Ovary (tissue), 7 donors: ENCODE measurements at regions not wholly inside any gene's neighbourhood (a gene's known extent, or its start where the extent isn't known, plus 50 kb on each side); places are given as distances from the start of the nearest gene placed in this dataset.

Experiments
- DNase-seq, 5 donors: peaks; one replicate each; pipeline ENCODE4 v3.0.0-alpha.2; 2019 to 2020
- H3K27ac ChIP-seq, 2 donors: fragments of 200-600 bp; one replicate each; pipeline versions ENCODE4 v1.5.1 to v1.8.0; 2019 to 2022
- H3K27me3 ChIP-seq: fragments of 200-600 bp; one replicate; pipeline ENCODE4 v1.8.0; 2022
- H3K36me3 ChIP-seq: fragments of 200-600 bp; sonication (generic); one replicate; pipeline ENCODE4 v1.5.1; 2019
- H3K4me1 ChIP-seq: one replicate; pipeline ENCODE4 v1.8.1; 2013; ENCODE audit warnings: mild to moderate bottlenecking, moderate library complexity; ENCODE audit not compliant: insufficient read depth
- H3K4me3 ChIP-seq: fragments of 200-600 bp; sonication (generic); one replicate; pipeline ENCODE4 v1.5.1; 2017
- H3K9me3 ChIP-seq, 2 donors: fragments of 200-600 bp in 1 of 2; sonication (generic) in 1 of 2; one replicate each; pipeline versions ENCODE4 v1.5.1 to v1.8.1; 2013 to 2019; ENCODE audit warnings: mild to moderate bottlenecking in 1 of 2, moderate library complexity in 1 of 2
- EP300 ChIP-seq: sonication (generic); formaldehyde crosslinking; IDR thresholded peaks from one replicate; pipeline ENCODE4 v1.6.1; 2017; ENCODE audit warnings: antibody characterized with exemption
- POLR2A ChIP-seq: fragments of 450-650 bp; IDR thresholded peaks from one replicate; pipeline ENCODE4 v1.6.1; 2017; ENCODE audit warnings: antibody characterized with exemption, mild to moderate bottlenecking, moderate library complexity
- WGBS, 3 donors: extraction: QIAGEN DNeasy Blood & Tissue Kit in 1 of 3; methylation state at CpG; one replicate each; pipeline versions ENCODE4 v1.1.5 to v1.1.7; 2013 to 2017; 5-methylcytosine and 5-hydroxymethylcytosine counted together
- intact Hi-C, 4 donors: fragments of 100-400 bp; cut with DNase I; formaldehyde crosslinking; loops; one replicate each; pipeline versions ENCODE4 v1.11.0 to v1.15.1; 2022 to 2023
- TF ChIP-seq, protein P1 (sequence below), 3 donors: fragments of 450-650 bp in 2 of 3; fragments of 200-600 bp in 1 of 3; IDR thresholded peaks; one replicate each; pipeline versions ENCODE4 v1.5.1 to v1.8.0; 2016 to 2022; ENCODE audit warnings: antibody characterized with exemption in 3 of 3, mild to moderate bottlenecking in 1 of 3
- donor health status: DM: no; HTN: no; CAD: no; lungs with moderate emphysema.
- donor health status: DM: no; HTN: no; CAD: no.
- donor health status: Bipolar disorder and iron deficiency.
- donor health status: DM: no; HTN: no; CAD: no.
- donor health status: DM: yes; HTN: yes; CAD: no.

DNA sequence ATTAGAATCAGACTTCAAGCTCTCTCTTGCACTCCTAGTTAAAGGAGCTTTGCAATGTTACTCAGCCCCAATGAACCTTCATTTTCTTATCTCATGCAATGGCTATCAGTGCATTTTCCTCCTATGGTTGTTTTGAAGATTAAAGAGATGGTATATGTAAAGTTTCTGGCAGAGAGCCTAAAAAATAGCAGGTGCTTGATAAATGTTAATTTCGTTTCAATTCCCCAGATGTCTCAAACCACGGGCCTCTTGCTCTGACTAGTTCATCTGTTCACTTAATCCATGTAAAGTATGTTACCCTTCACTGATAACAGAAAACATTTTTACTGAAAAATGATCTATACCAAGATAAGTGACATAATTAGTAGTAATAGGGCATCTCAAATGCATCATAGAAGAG lies 735.4 kb upstream of the USP15 start:
- Histone ChIP-seq H3K4me3 (no peak overlapping the region), H3K36me3 (no peaks in the 10 kb centered on the region), H3K27ac (no peak overlapping the region), H3K9me3 (no peaks in the 10 kb centered on the region), H3K27me3 (no peaks in the 10 kb centered on the region), H3K4me1 (no peaks in the 10 kb centered on the region)
- DNase-seq = no peak
- intact Hi-C loops = no loop called here
- WGBS, 3 donors = 55 to 75% (median 65%) methylated on average over 2 of the region's 2 CpGs
- TF ChIP-seq, protein P1, sequence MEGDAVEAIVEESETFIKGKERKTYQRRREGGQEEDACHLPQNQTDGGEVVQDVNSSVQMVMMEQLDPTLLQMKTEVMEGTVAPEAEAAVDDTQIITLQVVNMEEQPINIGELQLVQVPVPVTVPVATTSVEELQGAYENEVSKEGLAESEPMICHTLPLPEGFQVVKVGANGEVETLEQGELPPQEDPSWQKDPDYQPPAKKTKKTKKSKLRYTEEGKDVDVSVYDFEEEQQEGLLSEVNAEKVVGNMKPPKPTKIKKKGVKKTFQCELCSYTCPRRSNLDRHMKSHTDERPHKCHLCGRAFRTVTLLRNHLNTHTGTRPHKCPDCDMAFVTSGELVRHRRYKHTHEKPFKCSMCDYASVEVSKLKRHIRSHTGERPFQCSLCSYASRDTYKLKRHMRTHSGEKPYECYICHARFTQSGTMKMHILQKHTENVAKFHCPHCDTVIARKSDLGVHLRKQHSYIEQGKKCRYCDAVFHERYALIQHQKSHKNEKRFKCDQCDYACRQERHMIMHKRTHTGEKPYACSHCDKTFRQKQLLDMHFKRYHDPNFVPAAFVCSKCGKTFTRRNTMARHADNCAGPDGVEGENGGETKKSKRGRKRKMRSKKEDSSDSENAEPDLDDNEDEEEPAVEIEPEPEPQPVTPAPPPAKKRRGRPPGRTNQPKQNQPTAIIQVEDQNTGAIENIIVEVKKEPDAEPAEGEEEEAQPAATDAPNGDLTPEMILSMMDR (IDR thresholded peaks at IDR 0.05) = no peak
- TF ChIP-seq POLR2A = no peak
- TF ChIP-seq EP300 = no peak

- intact Hi-C loops = no loop called here
- no peak overlapping the region for H3K4me3 ChIP-seq
- TF ChIP-seq, protein P1 (IDR thresholded peaks at IDR 0.05) = no peak
- TF ChIP-seq EP300 = no peak
- TF ChIP-seq POLR2A = no peak
- H3K27me3 ChIP-seq = no peaks in the 10 kb centered on the region
- no peaks in the 10 kb centered on the region for H3K4me1 ChIP-seq
- no peak for DNase-seq
- H3K36me3 ChIP-seq = no peaks in the 10 kb centered on the region
- WGBS, 3 donors = 93 to 95% (median 93%) methylated on average over 3 of the region's 3 CpGs
- H3K9me3 ChIP-seq = no peaks in the 10 kb centered on the region
- no peak overlapping the region for H3K27ac ChIP-seq
Measured at GRCh38 chr12:61525331-61525730, 734.9 kb upstream of the USP15 start.

DNA sequence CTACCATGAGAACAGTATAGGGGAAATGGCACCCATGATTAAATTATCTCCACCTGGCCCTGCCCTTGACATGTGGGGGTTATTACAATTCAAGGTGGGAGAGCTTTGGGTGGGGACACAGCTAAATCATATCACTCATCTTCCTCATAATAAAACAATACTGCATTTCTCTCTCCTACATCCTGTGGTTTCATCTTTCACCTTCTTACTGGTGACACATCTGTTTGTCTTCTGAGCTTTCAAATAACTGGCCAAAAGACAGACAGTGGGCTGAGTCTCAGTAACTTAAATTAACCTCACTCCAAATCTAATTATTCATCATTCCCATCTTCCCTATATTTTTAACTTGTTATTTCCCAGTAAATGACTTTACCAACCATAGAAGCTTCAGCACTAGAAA lies 729.7 kb upstream of the USP15 start:
- Histone ChIP-seq H3K36me3 (no peaks in the 10 kb centered on the region), H3K4me3 (no peak overlapping the region), H3K4me1 (no peaks in the 10 kb centered on the region), H3K27me3 (no peaks in the 10 kb centered on the region), H3K27ac (no peak overlapping the region), H3K9me3 (no peaks in the 10 kb centered on the region)
- TF ChIP-seq, protein P1 (IDR thresholded peaks at IDR 0.05) = no peak
- TF ChIP-seq POLR2A = no peak
- no peak for TF ChIP-seq EP300
- intact Hi-C loops = no loop called here
- DNase-seq = no peak

GRCh38 chr12:61531195-61531594 lies 729.0 kb upstream of the USP15 start:
- no peaks in the 10 kb centered on the region for H3K27me3 ChIP-seq
- TF ChIP-seq, protein P1 (IDR thresholded peaks at IDR 0.05) = no peak
- no peak for TF ChIP-seq POLR2A
- no peak for TF ChIP-seq EP300
- H3K4me1 ChIP-seq = no peaks in the 10 kb centered on the region
- DNase-seq = no peak
- no peaks in the 10 kb centered on the region for H3K9me3 ChIP-seq
- no peaks in the 10 kb centered on the region for H3K36me3 ChIP-seq
- intact Hi-C loops = no loop called here
- no peak overlapping the region for H3K27ac ChIP-seq
- H3K4me3 ChIP-seq = no peak overlapping the region
- 57 to 70% (median 64%) methylated on average over 4 of the region's 4 CpGs for WGBS, 3 donors

DNA sequence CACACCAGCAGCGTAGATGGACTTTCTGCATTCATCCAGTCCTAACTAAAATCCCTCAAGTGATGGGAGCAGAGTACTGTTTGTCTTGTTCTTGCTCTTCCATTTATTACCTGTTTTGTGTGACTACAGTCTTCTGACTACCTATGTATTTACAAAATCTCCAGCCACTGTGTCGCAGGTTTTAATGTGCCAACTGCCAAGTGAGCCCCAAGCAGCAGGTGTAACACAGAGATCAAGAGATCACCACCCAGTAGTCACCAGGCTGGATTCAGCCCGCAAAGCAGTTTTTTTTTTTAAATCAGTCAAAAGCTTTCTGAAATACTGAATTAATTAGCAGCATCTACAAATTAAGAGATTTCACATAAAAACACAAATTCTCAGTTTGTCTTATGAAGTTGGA lies 724.1 kb upstream of the USP15 start:
- 83 to 91% (median 90%) methylated on average over 3 of the region's 3 CpGs for WGBS, 3 donors
- TF ChIP-seq POLR2A = no peak
- TF ChIP-seq EP300 = no peak
- intact Hi-C loops = no loop called here
- no peaks in the 10 kb centered on the region for H3K27me3 ChIP-seq
- H3K36me3 ChIP-seq = no peaks in the 10 kb centered on the region
- H3K9me3 ChIP-seq = no peaks in the 10 kb centered on the region
- H3K27ac ChIP-seq = no peak overlapping the region
- DNase-seq = no peak
- H3K4me1 ChIP-seq = no peaks in the 10 kb centered on the region
- no peak overlapping the region for H3K4me3 ChIP-seq
